ENCODE measurements at regions not wholly inside any gene's neighbourhood (a gene's known extent, or its start where the extent isn't known, plus 50 kb on each side); places are given as distances from the start of the nearest gene placed in this dataset.
"Not testable (repeated sequence)": the region's sequence is repeated elsewhere in the genome, so short reads cannot be mapped to it uniquely, and the experiment has no call there.

- not testable (repeated sequence) for TF ChIP-seq CTCF (conservative IDR thresholded peaks at IDR 0.05; ENCODE audit: low read length); EZH2phosphoT487 (IDR thresholded peaks at IDR 0.05; ENCODE audit: borderline replicate concordance, low read depth, low read length)
These were observed 61.3 kb downstream of the ZNF860 start for GRCh38 chr3:32042867-32043266.
